Neural crest cell (in vitro differentiated cells): ENCODE measurements at regions not wholly inside any gene's neighbourhood (a gene's known extent, or its start where the extent isn't known, plus 50 kb on each side); places are given as distances from the start of the nearest gene placed in this dataset.
A peak's percentile ranks its signal among the peaks of the same experiment; 100 is the strongest.

ENCODE experiments used
- DNase-seq: peaks from one replicate; pipeline ENCODE4 v3.0.0; 2021; ENCODE audit warnings: low read depth, mixed read lengths, low spot score
- H3K27ac Mint-ChIP-seq: one replicate; pipeline ENCODE4 v1.8.0; 2021; ENCODE audit warnings: mild to moderate bottlenecking, mixed read lengths; ENCODE audit not compliant: unreplicated experiment
- H3K27me3 Mint-ChIP-seq: 2 replicates; pipeline ENCODE4 v1.8.0; 2021; ENCODE audit warnings: low read depth, mild to moderate bottlenecking, mixed read lengths
- H3K36me3 Mint-ChIP-seq: 2 replicates; pipeline ENCODE4 v1.8.0; 2021; ENCODE audit warnings: low read depth, mild to moderate bottlenecking, mixed read lengths
- H3K4me1 Mint-ChIP-seq: 2 replicates; pipeline ENCODE4 v1.8.0; 2021; ENCODE audit warnings: mixed read lengths
- H3K4me3 Mint-ChIP-seq: one replicate; pipeline ENCODE4 v1.8.0; 2021; ENCODE audit warnings: mild to moderate bottlenecking, mixed read lengths
- H3K9me3 Mint-ChIP-seq: 2 replicates; pipeline ENCODE4 v1.8.0; 2021; ENCODE audit warnings: mixed read lengths
- TF ChIP-seq, protein P1 (sequence below): fragments of 200-600 bp; sonication (generic); conservative IDR thresholded peaks from 2 replicates; pipeline ENCODE4 v1.5.0; 2021; ENCODE audit warnings: antibody characterized with exemption, mild to moderate bottlenecking

DNA sequence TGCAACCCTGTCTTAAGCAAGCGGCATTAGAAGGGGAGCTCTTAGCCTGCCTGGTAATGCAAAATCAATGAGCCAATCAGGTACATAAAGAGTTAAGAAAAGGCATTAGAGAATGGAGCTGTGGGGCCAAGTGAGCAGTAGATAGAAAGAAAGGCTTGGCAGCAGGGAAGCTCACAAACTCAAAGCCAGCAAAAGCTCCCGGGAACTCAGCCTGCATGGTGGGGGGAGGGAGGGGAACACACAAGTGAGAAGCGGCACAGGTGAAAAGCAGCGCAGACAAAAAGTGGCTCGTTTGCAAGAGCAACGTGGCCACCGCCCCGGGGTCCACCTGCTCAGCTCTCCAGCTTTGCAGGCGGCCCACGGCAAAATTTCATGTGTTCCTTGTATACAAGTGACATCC lies 818.5 kb downstream of the FAM133A start:
- H3K36me3 Mint-ChIP-seq = peaks cover 5% of the 10 kb centered on the region
- peaks cover 8% of the 10 kb centered on the region for H3K4me1 Mint-ChIP-seq
- H3K4me3 Mint-ChIP-seq = no peak overlapping the region
- TF ChIP-seq, protein P1, sequence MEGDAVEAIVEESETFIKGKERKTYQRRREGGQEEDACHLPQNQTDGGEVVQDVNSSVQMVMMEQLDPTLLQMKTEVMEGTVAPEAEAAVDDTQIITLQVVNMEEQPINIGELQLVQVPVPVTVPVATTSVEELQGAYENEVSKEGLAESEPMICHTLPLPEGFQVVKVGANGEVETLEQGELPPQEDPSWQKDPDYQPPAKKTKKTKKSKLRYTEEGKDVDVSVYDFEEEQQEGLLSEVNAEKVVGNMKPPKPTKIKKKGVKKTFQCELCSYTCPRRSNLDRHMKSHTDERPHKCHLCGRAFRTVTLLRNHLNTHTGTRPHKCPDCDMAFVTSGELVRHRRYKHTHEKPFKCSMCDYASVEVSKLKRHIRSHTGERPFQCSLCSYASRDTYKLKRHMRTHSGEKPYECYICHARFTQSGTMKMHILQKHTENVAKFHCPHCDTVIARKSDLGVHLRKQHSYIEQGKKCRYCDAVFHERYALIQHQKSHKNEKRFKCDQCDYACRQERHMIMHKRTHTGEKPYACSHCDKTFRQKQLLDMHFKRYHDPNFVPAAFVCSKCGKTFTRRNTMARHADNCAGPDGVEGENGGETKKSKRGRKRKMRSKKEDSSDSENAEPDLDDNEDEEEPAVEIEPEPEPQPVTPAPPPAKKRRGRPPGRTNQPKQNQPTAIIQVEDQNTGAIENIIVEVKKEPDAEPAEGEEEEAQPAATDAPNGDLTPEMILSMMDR = no peak
- no peak overlapping the region for H3K27ac Mint-ChIP-seq
- H3K27me3 Mint-ChIP-seq = no peaks in the 10 kb centered on the region
- peaks cover 14% of the 10 kb centered on the region for H3K9me3 Mint-ChIP-seq
- no peak for DNase-seq

DNA sequence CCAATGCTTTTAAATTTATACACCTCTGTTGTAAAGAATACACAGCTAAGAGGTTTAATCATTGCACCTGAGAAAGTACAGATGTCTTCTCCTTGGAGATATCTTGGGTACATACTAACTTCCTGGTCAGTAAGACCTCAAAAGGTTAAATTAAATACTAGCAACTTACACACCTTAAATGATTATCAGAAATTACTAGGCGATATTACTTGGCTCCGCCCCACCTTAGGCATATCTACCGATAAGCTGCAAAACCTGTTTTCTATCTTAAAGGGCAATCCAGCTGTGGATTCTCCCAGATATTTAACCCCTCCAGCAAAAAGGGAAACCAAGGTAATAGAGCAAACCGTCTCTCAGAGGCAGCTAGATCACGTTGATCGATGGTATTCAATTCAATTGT lies 819.4 kb downstream of the FAM133A start:
- TF ChIP-seq, protein P1 = no peak
- Mint-ChIP-seq H3K4me1 (peaks cover 8% of the 10 kb centered on the region), H3K4me3 (no peak overlapping the region), H3K27me3 (no peaks in the 10 kb centered on the region), H3K9me3 (peaks cover 14% of the 10 kb centered on the region), H3K27ac (no peak overlapping the region), H3K36me3 (peaks cover 5% of the 10 kb centered on the region)
- DNase-seq = no peak

DNA sequence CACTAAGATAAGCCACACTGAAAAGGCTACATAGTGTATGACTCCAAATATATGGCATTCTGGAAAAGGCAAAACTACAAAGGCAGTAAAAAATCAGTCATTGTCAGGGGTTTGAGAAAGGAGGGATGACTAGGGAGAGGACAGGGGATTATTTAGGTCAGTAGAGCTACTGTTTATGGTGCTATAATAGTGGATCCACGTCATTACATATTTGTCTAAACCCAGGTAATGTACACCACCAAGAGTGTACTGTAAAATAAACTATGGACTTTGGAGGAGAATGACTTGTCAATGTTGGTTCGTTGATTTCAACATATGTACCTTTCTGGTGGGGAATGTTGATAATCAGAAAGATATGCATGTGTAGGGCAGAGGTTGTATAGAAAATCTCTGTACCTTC lies 837.6 kb downstream of the FAM133A start:
- H3K36me3 Mint-ChIP-seq = no peaks in the 10 kb centered on the region
- TF ChIP-seq, protein P1 = no peak
- H3K9me3 Mint-ChIP-seq = peaks cover 4% of the 10 kb centered on the region
- no peak overlapping the region for H3K4me3 Mint-ChIP-seq
- H3K4me1 Mint-ChIP-seq = peaks cover 6% of the 10 kb centered on the region
- no peak for DNase-seq
- H3K27ac Mint-ChIP-seq = no peak overlapping the region
- H3K27me3 Mint-ChIP-seq = no peaks in the 10 kb centered on the region

DNA sequence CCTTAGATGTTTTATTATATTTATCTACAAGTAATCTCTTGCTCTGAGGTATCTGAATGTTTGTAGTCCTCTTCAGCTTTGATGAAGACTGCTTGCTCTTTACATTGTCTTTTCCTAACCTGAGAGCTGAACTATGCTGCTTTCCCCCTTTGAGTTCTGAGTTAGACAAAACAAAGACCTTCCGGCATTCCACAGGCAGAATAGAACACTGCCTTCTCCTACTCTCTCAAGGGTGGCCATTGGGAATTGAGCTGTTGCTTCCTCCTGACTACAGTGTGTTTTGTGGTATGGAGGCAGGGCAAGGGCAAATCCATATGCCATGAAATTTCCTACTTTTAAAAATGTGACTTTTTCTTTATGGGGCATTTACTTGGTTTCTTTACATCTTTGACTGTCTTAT lies 841.0 kb downstream of the FAM133A start:
- no peak overlapping the region for H3K27ac Mint-ChIP-seq
- H3K36me3 Mint-ChIP-seq = peaks cover 3% of the 10 kb centered on the region
- DNase-seq = no peak
- H3K4me3 Mint-ChIP-seq = no peak overlapping the region
- H3K9me3 Mint-ChIP-seq = peaks cover 10% of the 10 kb centered on the region
- H3K4me1 Mint-ChIP-seq = peaks cover 6% of the 10 kb centered on the region
- no peaks in the 10 kb centered on the region for H3K27me3 Mint-ChIP-seq
- TF ChIP-seq, protein P1 = no peak

DNA sequence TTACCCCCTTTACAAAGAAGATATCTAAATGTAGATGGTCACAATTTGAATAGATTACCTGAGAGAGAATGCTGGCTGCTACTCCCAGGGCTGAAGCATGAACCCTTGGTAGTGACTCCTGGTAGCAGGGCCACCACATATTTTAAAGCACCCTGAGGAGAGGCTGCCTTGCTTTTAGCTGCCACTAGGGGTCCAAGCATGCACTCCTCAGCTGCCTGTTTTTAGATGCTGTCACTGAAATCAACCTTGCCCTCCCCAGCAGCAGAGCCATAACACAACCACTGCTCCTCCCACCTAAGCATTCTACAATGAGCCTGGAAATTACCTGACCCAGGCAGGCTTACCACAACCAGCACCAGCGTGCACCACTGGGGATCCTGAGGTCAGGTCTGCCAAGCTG lies 850.9 kb downstream of the FAM133A start:
- Mint-ChIP-seq H3K36me3 (no peaks in the 10 kb centered on the region), H3K27me3 (no peaks in the 10 kb centered on the region), H3K4me3 (no peak overlapping the region), H3K9me3 (peaks cover 13% of the 10 kb centered on the region), H3K4me1 (no peaks in the 10 kb centered on the region), H3K27ac (no peak overlapping the region)
- no peak for DNase-seq
- TF ChIP-seq, protein P1 = peak; percentile 32

DNA sequence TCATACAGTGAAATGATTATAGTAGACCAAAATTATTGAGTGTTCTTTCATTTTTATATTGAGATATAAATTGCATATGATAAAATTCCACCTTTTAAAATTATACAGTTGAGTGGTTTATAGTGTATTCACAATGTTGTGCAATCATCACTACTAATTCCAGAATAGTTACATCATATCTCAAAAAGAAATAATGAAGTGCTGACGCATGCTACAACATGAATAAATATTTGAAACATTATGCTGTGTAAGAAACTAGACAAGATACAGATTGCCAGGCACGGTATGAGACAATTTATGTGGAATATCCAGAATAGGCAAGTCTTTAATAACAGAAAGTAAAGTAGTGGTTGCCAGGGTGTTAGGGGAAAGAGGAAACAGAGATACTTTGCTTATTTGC lies 871.7 kb downstream of the FAM133A start:
- Mint-ChIP-seq H3K27ac (no peak overlapping the region), H3K4me3 (no peak overlapping the region)

More for the DNA sequence above, 871.7 kb downstream of the FAM133A start:
- DNase-seq = no peak
- Mint-ChIP-seq H3K9me3 (peaks cover 4% of the 10 kb centered on the region), H3K4me1 (no peaks in the 10 kb centered on the region), H3K36me3 (peaks cover 3% of the 10 kb centered on the region), H3K27me3 (no peaks in the 10 kb centered on the region)
- TF ChIP-seq, protein P1 = no peak
